ENCODE measurements at regions not wholly inside any gene's neighbourhood (a gene's known extent, or its start where the extent isn't known, plus 50 kb on each side); places are given as distances from the start of the nearest gene placed in this dataset.
"Not testable (repeated sequence)": the region's sequence is repeated elsewhere in the genome, so short reads cannot be mapped to it uniquely, and the experiment has no call there.

GRCh38 chr2:87437701-87438260 lies 310.1 kb upstream of the PLGLB2 start:
- ATAC-seq: not testable (repeated sequence)

DNA sequence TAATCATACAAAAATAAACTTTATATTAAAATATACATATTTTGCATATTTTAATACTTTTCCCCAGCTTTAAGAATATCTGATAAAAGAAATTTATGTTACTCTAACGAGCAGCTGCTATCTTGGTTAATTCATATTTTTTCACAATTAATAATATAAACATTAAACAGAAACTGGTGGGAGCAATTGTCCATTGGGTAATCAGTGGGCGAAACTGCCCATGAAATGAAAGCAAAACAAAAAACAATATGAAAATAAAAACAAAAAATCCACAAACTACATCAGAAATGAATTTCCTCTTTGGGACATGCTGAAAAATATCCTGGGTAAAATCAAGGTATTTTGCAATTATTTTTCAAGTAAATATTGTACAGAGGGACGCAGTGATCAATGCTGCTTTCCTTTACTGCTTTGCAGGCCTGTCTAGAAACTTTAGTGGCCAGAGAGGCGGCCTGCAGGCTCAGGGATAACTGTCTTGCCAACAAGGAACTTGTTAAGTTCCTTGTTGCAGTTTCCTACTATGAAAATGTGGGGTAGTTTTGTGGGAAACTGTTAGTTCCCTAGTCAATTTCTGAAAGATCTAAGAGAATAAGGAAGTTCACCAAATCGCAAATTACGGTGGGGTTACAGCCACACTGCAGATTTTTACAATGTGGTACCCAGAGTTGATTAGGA lies 309.0 kb upstream of the PLGLB2 start:
- ATAC-seq: not testable (repeated sequence)

DNA sequence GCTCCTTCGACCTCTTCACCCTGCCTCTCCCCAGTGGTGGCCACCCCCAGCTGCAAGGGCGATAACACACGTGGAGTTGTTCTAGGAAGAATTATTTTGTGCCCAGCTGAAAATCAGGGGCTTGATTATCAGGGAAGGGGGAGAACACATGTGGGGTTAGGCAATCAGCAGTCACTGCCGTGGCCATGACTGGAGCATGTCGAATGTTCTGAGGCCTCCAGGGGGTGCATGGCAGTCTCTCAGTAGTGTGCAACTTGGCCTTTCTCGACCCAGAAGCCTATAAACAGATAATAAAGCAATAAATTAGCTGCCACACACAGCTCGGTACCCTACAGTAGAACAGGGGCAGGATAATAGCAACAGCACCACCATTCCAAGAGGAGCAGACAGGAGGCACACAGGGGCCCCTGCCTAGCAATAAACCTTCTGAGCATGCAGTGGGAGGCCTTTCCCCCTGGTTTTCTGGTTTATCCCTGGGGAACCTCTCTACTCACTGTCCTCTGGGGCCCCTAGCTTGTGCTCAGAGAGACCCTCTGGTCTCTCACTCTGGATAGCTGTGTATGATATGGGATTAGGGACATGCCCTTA lies 308.2 kb upstream of the PLGLB2 start:
- ATAC-seq: not testable (repeated sequence)

DNA sequence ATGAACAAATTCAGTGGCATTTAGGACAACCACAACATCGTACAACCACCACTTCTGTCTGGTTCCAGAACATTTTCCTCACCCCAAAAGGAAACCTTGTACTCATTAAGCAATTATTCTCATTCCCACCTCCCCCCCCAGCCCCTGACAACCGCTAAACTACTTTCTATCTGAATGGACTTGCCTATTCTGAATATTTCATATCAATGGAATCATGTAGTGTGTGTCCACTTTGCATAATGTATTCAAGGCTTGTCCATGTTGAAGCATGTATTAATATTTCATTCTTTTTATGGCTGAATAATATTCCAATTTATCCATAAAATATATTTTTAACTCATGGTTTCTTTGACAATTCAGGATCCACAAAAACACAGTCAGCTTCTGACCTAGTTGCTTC lies 307.2 kb upstream of the PLGLB2 start:
- ATAC-seq: not testable (repeated sequence)

GRCh38 chr2:87441375-87441774 lies 306.5 kb upstream of the PLGLB2 start:
- ATAC-seq: not testable (repeated sequence)

DNA sequence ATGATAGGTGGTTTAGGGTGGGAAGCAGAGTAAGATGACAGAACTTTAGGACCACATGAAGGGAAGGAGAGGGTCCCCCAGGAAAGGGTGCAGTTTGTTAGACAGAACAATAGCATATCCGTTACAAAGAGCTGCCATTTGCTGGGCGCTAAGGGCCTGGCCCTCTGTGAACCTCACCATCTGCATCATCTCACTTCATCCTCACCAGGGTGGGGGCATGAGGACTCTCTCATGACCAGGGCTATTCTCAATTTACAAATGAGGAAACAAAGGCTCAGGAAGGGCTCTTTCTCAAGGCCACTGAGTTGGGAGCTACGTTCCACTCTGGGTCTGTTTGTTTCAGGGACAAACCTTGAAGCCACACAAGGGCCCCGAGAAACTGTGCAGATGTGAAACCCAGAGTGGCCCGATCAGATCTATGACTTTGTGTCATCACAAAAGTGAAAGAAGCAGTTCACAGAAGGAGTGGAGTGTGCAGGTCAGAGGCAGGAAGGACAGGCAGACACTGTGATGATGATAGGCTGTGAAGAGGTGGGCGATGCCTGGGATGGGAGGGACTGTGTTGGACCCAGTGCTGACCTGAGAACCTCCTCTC lies 304.8 kb upstream of the PLGLB2 start:
- peak; percentile 10 for ATAC-seq

DNA sequence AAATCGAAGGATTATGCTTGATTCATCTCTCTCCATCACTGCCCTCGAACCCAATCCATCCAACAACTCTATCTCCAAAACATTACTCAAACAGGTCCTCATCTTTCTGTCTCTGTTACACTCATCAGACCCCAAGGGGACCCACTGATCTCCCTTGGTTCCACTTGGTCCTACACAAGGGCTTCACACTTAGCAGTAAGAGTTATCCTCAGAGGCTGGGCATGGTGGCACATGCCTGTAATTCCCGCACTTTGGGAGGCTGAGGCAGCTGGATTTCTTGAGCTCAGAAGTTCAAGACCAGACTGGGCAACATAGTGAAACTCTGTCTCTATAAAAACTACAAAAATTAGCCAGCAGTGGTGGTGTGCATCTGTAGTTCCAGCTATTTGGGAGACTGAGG lies 302.9 kb upstream of the PLGLB2 start:
- ATAC-seq: not testable (repeated sequence)

- ATAC-seq: not testable (repeated sequence)
Measured at GRCh38 chr2:87445613-87446312, 302.1 kb upstream of the PLGLB2 start.

- not testable (repeated sequence) for ATAC-seq
Measured at GRCh38 chr2:87446313-87446696, 301.6 kb upstream of the PLGLB2 start.

DNA sequence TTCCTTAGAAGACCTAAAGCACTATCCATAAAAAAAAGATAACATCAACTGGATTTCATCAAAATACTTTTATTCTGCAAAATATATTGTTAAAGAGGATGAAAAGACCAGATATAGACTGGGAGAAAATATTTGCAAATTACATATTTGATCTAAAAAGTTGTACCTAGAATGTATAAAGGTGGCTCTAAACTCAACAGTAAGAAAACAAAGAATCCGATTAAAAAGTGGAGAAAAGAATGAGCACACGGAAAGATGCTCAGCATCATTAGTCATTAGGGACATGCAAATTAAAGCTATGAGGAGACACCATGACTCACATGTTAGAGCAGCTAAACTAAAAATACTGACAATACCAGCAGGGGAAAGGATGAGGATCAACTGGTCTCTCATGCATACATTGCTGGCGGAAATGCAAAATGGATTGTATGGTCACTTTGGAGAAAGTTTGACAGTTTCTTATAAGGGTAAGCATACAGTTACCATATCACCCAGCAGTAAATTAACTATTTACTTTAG lies 298.4 kb upstream of the PLGLB2 start:
- peak; percentile 75 for ATAC-seq

GRCh38 chr2:87452193-87452592 lies 295.7 kb upstream of the PLGLB2 start:
- not testable (repeated sequence) for ATAC-seq

GRCh38 chr2:87452861-87453260 lies 295.0 kb upstream of the PLGLB2 start:
- ATAC-seq: not testable (repeated sequence)

DNA sequence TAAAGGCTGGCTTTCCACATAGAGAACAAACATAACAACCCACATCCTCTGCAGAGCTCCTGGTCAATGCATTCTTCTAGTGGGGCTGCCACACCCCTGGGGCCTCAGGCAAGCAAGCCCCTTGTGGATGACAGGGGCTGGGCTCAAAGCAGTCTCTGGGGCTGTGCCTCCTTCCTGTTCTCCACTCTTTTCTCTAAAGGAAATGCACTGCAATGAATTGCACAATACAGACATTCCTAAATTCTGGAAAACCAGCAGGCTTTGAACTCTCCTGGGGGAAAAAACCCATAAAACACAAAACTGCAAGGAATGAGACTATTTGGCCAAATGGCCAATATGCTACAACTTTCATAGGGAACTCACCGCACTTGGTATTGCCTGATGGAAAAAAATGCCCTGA lies 293.9 kb upstream of the PLGLB2 start:
- not testable (repeated sequence) for ATAC-seq

DNA sequence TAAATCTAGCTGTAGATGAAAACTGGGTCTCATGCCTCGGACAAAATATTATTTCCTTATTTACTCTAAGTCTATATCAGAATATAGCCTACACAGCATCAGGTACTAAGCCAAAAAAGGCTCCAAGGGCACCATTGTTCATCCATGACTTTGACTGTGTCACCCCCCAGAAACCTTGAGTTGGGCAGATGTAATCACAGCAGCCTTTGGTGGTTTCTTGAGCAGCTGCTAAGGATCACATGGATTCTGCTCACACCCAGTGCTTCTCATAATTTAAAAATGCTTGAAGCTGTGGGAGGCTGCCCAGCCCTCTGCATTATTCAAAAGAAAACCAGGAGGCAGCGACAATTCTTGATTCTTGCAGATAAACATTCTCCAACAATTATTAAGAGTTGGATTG lies 293.5 kb upstream of the PLGLB2 start:
- not testable (repeated sequence) for ATAC-seq

DNA sequence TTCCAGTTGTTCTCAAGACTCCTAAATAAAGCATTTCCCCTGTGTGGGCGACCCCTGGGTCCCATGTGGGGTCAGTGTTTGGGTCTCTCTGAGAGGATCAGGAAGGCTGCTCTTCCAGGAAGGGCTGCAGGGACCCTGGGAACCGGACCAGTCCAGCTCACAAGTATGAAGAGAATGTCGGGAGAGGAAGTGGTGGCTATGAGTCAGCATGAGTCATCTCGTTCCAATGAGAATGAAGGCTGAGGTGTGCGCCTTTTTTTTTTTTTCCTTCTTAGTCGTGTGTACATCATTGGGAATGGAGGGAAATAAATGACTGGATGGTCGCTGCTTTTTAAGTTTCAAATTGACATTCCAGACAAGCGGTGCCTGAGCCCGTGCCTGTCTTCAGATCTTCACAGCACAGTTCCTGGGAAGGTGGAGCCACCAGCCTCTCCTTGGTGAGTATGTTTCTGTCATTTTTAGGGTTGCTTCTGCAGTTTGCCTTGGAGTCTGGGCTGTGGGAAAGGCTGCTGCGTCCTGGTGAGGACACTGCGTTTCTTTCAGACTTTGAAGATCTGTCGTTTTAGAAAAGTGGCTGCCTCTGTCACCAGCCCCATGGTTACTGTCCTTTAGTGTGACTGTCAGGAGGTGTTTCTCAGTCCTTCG lies 292.6 kb upstream of the PLGLB2 start:
- ATAC-seq: peak; percentile 90

- ATAC-seq: peak; percentile 17
Measured at GRCh38 chr2:87455854-87456249, 292.0 kb upstream of the PLGLB2 start.

DNA sequence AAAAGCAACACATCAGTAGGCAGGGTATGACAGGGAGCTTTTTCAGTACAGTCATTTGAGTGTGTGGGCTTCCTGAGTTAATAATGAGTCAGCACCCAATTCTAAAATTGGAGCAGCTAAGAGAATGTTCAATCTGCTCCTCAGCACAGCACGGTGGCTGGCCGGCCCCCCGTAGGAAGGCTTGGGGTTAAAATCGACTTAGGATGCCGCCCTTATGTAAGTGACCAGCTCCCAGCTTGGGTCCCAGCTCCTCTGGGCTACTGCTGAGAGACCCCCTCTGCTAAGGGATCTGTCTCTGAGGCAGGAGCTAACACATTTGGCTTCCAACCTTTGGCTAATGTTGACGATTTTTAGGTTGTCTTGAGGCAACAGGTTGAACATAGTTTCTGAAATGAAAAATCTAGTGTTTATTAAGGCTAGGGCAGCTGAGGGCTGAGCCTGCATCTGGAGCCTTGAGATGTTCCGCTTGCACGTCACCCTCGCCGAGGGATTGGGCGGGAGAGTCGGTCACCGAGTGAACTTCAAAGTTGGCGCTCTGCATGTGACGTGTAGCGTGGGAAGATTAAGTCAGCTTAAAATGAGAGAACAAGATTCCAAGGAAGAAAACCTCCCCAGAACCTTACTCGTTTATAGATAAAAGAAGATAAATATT lies 291.3 kb upstream of the PLGLB2 start:
- peak; percentile 14 for ATAC-seq

DNA sequence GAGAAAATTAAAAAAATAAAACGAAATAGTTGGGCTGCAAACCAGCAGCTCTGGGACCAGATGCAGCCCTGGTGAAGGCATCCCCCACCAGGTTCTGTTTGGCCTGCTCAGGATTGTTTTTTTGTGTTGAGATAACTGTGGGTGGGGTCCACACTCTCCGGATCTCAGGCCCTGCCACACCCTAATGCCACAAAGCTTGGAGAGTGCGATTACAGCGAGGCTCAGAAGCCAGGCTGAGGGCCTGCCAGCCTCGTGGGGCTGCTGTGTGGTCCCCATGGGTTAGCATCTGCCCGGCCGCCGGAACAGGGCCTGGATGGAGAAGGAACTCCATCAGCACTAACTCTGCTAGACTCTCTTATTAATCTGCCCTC lies 290.8 kb upstream of the PLGLB2 start:
- not testable (repeated sequence) for ATAC-seq

GRCh38 chr2:87458938-87459337 lies 288.9 kb upstream of the PLGLB2 start:
- not testable (repeated sequence) for ATAC-seq

- ATAC-seq: not testable (repeated sequence)
Measured at GRCh38 chr2:87460104-87460503, 287.8 kb upstream of the PLGLB2 start.

GRCh38 chr2:87460662-87461061 lies 287.2 kb upstream of the PLGLB2 start:
- peak; percentile 36 for ATAC-seq

GRCh38 chr2:87461671-87462070 lies 286.2 kb upstream of the PLGLB2 start:
- ATAC-seq: not testable (repeated sequence)
